HEK293 (cell line): ENCODE measurements at regions not wholly inside any gene's neighbourhood (a gene's known extent, or its start where the extent isn't known, plus 50 kb on each side); places are given as distances from the start of the nearest gene placed in this dataset.

Source experiments
- CTCF ChIP-seq: fragments of 450-650 bp; formaldehyde crosslinking; IDR thresholded peaks from 2 replicates; pipeline ENCODE4 v1.5.1; 2016; ENCODE audit warnings: missing biosample characterization, missing genetic modification characterization
- KLF7 ChIP-seq: fragments of 450-650 bp; formaldehyde crosslinking; IDR thresholded peaks from 2 replicates; pipeline ENCODE4 v1.5.1; 2016; ENCODE audit warnings: missing biosample characterization, missing genetic modification characterization, borderline replicate concordance
- REST ChIP-seq: fragments of 450-650 bp; formaldehyde crosslinking; IDR thresholded peaks from 2 replicates; pipeline ENCODE4 v1.5.1; 2016; ENCODE audit warnings: missing biosample characterization, missing genetic modification characterization
- YY1 ChIP-seq: fragments of 450-650 bp; formaldehyde crosslinking; IDR thresholded peaks from 2 replicates; pipeline ENCODE4 v1.5.1; 2018; ENCODE audit warnings: missing biosample characterization, missing genetic modification characterization
- ZBTB10 ChIP-seq: fragments of 450-650 bp; formaldehyde crosslinking; IDR thresholded peaks from 2 replicates; pipeline ENCODE4 v1.5.1; 2016; ENCODE audit warnings: missing biosample characterization, missing genetic modification characterization
- ZBTB44 ChIP-seq: fragments of 450-650 bp; IDR thresholded peaks from 2 replicates; pipeline ENCODE4 v1.5.1; 2018; ENCODE audit warnings: missing biosample characterization, mild to moderate bottlenecking, missing genetic modification characterization
- ZBTB7A ChIP-seq: fragments of 450-650 bp; formaldehyde crosslinking; IDR thresholded peaks from 2 replicates; pipeline ENCODE4 v1.5.1; 2016; ENCODE audit warnings: low read depth, missing biosample characterization, missing genetic modification characterization
- ZNF133 ChIP-seq: fragments of 450-650 bp; formaldehyde crosslinking; IDR thresholded peaks from 2 replicates; pipeline ENCODE4 v1.5.1; 2016; ENCODE audit warnings: missing biosample characterization, missing genetic modification characterization
- ZNF423 ChIP-seq: fragments of 450-650 bp; formaldehyde crosslinking; IDR thresholded peaks from 2 replicates; pipeline ENCODE4 v1.5.1; 2016; ENCODE audit warnings: missing biosample characterization, missing genetic modification characterization
- ZNF510 ChIP-seq: fragments of 450-650 bp; formaldehyde crosslinking; IDR thresholded peaks from 2 replicates; pipeline ENCODE4 v1.5.1; 2018; ENCODE audit warnings: mild to moderate bottlenecking, missing genetic modification characterization, missing biosample characterization; ENCODE audit not compliant: insufficient replicate concordance
- ZNF747 ChIP-seq: fragments of 450-650 bp; formaldehyde crosslinking; IDR thresholded peaks from 2 replicates; pipeline ENCODE4 v1.5.1; 2016; ENCODE audit warnings: missing biosample characterization, missing genetic modification characterization
- TF ChIP-seq, protein P1 (sequence below): sonication (generic); formaldehyde crosslinking; IDR thresholded peaks from 2 replicates; pipeline ENCODE4 v1.8.1; 2022; ENCODE audit warnings: mild to moderate bottlenecking, moderate library complexity, missing genetic modification reagents

GRCh38 chr4:29113960-29114359 lies 1606.2 kb upstream of the PCDH7 start:
- TF ChIP-seq, protein P1, sequence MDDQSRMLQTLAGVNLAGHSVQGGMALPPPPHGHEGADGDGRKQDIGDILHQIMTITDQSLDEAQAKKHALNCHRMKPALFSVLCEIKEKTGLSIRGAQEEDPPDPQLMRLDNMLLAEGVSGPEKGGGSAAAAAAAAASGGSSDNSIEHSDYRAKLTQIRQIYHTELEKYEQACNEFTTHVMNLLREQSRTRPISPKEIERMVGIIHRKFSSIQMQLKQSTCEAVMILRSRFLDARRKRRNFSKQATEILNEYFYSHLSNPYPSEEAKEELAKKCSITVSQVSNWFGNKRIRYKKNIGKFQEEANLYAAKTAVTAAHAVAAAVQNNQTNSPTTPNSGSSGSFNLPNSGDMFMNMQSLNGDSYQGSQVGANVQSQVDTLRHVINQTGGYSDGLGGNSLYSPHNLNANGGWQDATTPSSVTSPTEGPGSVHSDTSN (CRISPR knock-in tag) = no peak
- TF ChIP-seq CTCF (tag by site-specific recombination) = no peak
- TF ChIP-seq REST (tag by site-specific recombination) = no peak
- TF ChIP-seq ZNF423 (tag by site-specific recombination) = no peak
- TF ChIP-seq KLF7 = no peak
- TF ChIP-seq ZNF747 (tag by site-specific recombination) = no peak
- no peak for TF ChIP-seq ZNF510 (tag by site-specific recombination)
- TF ChIP-seq ZBTB7A (tag by site-specific recombination) = no peak
- no peak for TF ChIP-seq YY1 (tag by site-specific recombination)
- TF ChIP-seq ZBTB44 (tag by site-specific recombination) = no peak
- no peak for TF ChIP-seq ZNF133 (tag by site-specific recombination)
- TF ChIP-seq ZBTB10 (tag by site-specific recombination) = no peak
